ENCODE measurements at regions not wholly inside any gene's neighbourhood (a gene's known extent, or its start where the extent isn't known, plus 50 kb on each side); places are given as distances from the start of the nearest gene placed in this dataset.

DNA sequence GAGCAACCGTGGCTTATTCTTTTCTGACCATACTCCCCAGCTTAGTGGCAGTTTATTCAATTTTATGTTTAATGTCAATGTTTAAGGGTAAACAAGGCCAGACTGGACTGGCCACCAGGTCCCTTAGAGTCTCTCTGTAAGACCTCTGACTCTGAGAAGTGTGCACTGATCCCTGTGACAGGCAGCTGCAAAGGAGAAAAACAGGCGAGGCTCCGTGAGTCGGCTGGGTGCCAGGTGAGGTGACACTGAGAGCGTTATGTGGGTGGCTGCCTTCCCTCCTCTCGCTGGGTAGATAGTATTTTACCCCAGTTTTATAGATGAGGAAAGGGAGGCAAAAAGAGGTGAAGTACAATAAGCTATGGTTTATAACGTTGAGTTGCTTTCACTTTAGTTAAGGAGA lies 139.4 kb upstream of the HDAC4 start:
- 24 to 60% (median 44%) methylated on average over 7 of the region's 7 CpGs for WGBS, 5 donors
- Histone ChIP-seq H3K4me1 (peaks cover 0 to 13% (median 0%) of the 10 kb centered on the region in 4 donors), H3K36me3 (no peaks in the 10 kb centered on the region), H3K27me3 (peaks cover 0 to 40% (median 7%) of the 10 kb centered on the region in 3 donors), H3K4me3 (no peak overlapping the region), H3K27ac (no peak overlapping the region), H3K9me3 (peaks cover 0 to 3% (median 2%) of the 10 kb centered on the region in 4 donors)
- DNase-seq, result no peak
- intact Hi-C loops (cut with DNase I; ENCODE audit: low total_unique reads), result no loop called here
- TF ChIP-seq EP300 (IDR thresholded peaks at IDR 0.05) (no peak), POLR2AphosphoS5 (IDR thresholded peaks at IDR 0.05) (no peak), POLR2A (IDR thresholded peaks at IDR 0.05) (no peak)
- TF ChIP-seq, protein P1, sequence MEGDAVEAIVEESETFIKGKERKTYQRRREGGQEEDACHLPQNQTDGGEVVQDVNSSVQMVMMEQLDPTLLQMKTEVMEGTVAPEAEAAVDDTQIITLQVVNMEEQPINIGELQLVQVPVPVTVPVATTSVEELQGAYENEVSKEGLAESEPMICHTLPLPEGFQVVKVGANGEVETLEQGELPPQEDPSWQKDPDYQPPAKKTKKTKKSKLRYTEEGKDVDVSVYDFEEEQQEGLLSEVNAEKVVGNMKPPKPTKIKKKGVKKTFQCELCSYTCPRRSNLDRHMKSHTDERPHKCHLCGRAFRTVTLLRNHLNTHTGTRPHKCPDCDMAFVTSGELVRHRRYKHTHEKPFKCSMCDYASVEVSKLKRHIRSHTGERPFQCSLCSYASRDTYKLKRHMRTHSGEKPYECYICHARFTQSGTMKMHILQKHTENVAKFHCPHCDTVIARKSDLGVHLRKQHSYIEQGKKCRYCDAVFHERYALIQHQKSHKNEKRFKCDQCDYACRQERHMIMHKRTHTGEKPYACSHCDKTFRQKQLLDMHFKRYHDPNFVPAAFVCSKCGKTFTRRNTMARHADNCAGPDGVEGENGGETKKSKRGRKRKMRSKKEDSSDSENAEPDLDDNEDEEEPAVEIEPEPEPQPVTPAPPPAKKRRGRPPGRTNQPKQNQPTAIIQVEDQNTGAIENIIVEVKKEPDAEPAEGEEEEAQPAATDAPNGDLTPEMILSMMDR (IDR thresholded peaks at IDR 0.05), result no peak

DNA sequence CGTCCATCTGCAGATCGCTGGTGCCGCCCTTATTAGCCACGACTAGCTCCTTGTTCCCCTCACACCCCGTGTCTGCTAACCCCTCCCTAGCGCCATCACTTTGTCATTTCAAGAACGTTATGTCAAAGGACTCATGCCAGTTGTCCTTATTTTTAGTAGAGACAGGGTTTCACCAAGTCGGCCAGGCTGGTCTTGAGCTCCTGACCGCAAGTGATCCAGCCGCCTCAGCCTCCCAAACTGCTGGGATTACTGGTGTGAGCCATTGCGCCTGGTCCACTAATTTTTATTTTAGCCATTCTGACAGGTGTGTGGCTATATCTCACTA lies 138.9 kb upstream of the HDAC4 start:
- peaks cover 0 to 7% (median 6%) of the 10 kb centered on the region in 4 donors for H3K9me3 ChIP-seq
- no peaks in the 10 kb centered on the region for H3K36me3 ChIP-seq
- intact Hi-C loops (cut with DNase I; ENCODE audit: low total_unique reads), result no loop called here
- 73 to 85% (median 75%) methylated on average over 10 to 11 of the region's 11 CpGs for whole genome bisulfite sequencing, 5 donors
- TF ChIP-seq EP300 (IDR thresholded peaks at IDR 0.05) (no peak), POLR2AphosphoS5 (IDR thresholded peaks at IDR 0.05) (no peak)
- TF ChIP-seq, protein P1 (IDR thresholded peaks at IDR 0.05), result no peak
- H3K27me3 ChIP-seq, result peaks cover 0 to 35% (median 7%) of the 10 kb centered on the region in 3 donors
- peaks cover 0 to 9% (median 0%) of the 10 kb centered on the region in 4 donors for H3K4me1 ChIP-seq
- no peak overlapping the region for H3K4me3 ChIP-seq
- no peak overlapping the region for H3K27ac ChIP-seq
- DNase-seq, result no peak

GRCh38 chr2:239539083-239539775 lies 138.4 kb upstream of the HDAC4 start:
- peaks cover 0 to 34% (median 7%) of the 10 kb centered on the region in 3 donors for H3K27me3 ChIP-seq
- no peak for DNase-seq
- no peak overlapping the region for H3K27ac ChIP-seq
- H3K36me3 ChIP-seq, result no peaks in the 10 kb centered on the region
- H3K4me3 ChIP-seq, result no peak overlapping the region
- 66 to 71% (median 70%) methylated on average over 7 of the region's 7 CpGs for WGBS, 5 donors
- H3K9me3 ChIP-seq, result peaks cover 0 to 12% (median 10%) of the 10 kb centered on the region in 4 donors
- intact Hi-C loops (cut with DNase I; ENCODE audit: low total_unique reads), result no loop called here
- peaks cover 0 to 4% (median 0%) of the 10 kb centered on the region in 4 donors for H3K4me1 ChIP-seq
- TF ChIP-seq POLR2AphosphoS5 (IDR thresholded peaks at IDR 0.05) (no peak), EP300 (IDR thresholded peaks at IDR 0.05) (no peak), POLR2A (IDR thresholded peaks at IDR 0.05) (no peak)
- TF ChIP-seq, protein P1 (IDR thresholded peaks at IDR 0.05), result no peak

GRCh38 chr2:239538357-239539052 lies 137.7 kb upstream of the HDAC4 start:
- no peaks in the 10 kb centered on the region for H3K36me3 ChIP-seq
- WGBS, 5 donors, result 77 to 85% (median 78%) methylated on average over 8 to 10 of the region's 10 CpGs
- no peak overlapping the region for H3K27ac ChIP-seq
- H3K27me3 ChIP-seq, result peaks cover 0 to 34% (median 10%) of the 10 kb centered on the region in 3 donors
- no peak overlapping the region for H3K4me3 ChIP-seq
- no peak for TF ChIP-seq POLR2A (IDR thresholded peaks at IDR 0.05)
- TF ChIP-seq, protein P1 (IDR thresholded peaks at IDR 0.05), result no peak
- TF ChIP-seq EP300 (IDR thresholded peaks at IDR 0.05), result no peak
- TF ChIP-seq POLR2AphosphoS5 (IDR thresholded peaks at IDR 0.05), result no peak
- peaks cover 0 to 12% (median 10%) of the 10 kb centered on the region in 4 donors for H3K9me3 ChIP-seq
- no peak for DNase-seq
- intact Hi-C loops (cut with DNase I; ENCODE audit: low total_unique reads), result no loop called here
- peaks cover 0 to 6% (median 0%) of the 10 kb centered on the region in 4 donors for H3K4me1 ChIP-seq

Data from stomach (tissue), 8 donors.